HG03378 (cell line): ENCODE measurements at regions not wholly inside any gene's neighbourhood (a gene's known extent, or its start where the extent isn't known, plus 50 kb on each side); places are given as distances from the start of the nearest gene placed in this dataset.

ENCODE experiments used
- ATAC-seq: cut with Tn5 transposase; IDR thresholded peaks from one replicate; pipeline ENCODE4 v1.9.1; 2021; ENCODE audit warnings: mild to moderate bottlenecking, moderate library complexity; ENCODE audit not compliant: unreplicated experiment

GRCh38 chr13:91284335-91284734 is 63.2 kb upstream of the MIR17HG start:
- no peak for ATAC-seq

DNA sequence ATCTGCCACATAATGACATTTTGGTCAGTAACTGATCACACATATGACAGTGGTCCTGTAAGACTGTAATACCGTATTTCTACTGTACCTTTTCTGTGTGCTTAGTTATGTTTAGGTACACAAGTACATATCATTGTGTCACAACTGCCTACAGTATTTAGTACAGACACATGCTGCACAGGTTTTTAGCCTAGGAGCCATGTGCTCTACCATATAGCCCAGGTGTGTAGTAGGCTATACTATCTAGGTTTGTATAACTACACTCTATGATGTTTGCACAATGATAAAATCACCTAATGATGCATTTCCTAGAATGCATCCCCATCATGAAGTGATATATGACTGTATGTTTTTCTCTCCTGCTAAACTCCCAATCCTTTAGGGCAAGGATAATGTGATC is 61.2 kb upstream of the MIR17HG start:
- no peak for ATAC-seq

- no peak for ATAC-seq
Observed at GRCh38 chr13:91291078-91291477, 56.4 kb upstream of the MIR17HG start.

GRCh38 chr13:91292630-91293221 is 54.8 kb upstream of the MIR17HG start:
- ATAC-seq, result no peak

- ATAC-seq, result no peak
Observed at GRCh38 chr13:91295712-91296410, 51.6 kb upstream of the MIR17HG start.

GRCh38 chr13:91297503-91297902 is 50.0 kb upstream of the MIR17HG start:
- ATAC-seq, result no peak
